Loucy (cell line): ENCODE measurements at regions not wholly inside any gene's neighbourhood (a gene's known extent, or its start where the extent isn't known, plus 50 kb on each side); places are given as distances from the start of the nearest gene placed in this dataset.

ENCODE experiments used
- EZH2phosphoT487 ChIP-seq: fragments of 200-600 bp; IDR thresholded peaks from 2 replicates; pipeline ENCODE4 v1.6.1; 2018; ENCODE audit warnings: antibody characterized with exemption, mild to moderate bottlenecking, moderate library complexity, borderline replicate concordance
- TF ChIP-seq, protein P1 (sequence below): fragments of 200-600 bp; sonication (generic); conservative IDR thresholded peaks from 2 replicates; pipeline ENCODE4 v1.5.1; 2014; ENCODE audit warnings: mild to moderate bottlenecking, antibody characterized with exemption, low read length

DNA sequence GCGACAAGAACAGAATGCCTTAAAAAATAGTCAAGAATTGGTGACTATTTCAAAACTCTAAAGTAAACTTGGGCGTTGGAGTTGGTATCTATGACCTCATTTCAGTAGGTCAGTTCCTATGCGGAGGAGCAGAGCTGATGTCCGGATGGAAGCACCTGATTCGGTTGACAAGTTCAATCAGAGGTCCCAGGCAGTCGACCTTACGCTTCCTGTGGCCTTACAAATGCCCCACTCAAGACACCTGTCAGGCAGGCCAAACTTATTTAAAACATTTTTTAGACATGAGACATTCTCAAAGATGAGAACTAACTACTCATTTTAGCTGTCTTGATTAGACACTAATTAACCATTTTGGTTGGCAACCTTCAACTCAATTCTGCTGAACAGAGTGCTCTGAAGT is 137.7 kb upstream of the ADAMTS3 start:
- TF ChIP-seq, protein P1, sequence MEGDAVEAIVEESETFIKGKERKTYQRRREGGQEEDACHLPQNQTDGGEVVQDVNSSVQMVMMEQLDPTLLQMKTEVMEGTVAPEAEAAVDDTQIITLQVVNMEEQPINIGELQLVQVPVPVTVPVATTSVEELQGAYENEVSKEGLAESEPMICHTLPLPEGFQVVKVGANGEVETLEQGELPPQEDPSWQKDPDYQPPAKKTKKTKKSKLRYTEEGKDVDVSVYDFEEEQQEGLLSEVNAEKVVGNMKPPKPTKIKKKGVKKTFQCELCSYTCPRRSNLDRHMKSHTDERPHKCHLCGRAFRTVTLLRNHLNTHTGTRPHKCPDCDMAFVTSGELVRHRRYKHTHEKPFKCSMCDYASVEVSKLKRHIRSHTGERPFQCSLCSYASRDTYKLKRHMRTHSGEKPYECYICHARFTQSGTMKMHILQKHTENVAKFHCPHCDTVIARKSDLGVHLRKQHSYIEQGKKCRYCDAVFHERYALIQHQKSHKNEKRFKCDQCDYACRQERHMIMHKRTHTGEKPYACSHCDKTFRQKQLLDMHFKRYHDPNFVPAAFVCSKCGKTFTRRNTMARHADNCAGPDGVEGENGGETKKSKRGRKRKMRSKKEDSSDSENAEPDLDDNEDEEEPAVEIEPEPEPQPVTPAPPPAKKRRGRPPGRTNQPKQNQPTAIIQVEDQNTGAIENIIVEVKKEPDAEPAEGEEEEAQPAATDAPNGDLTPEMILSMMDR, result no peak
- TF ChIP-seq EZH2phosphoT487, result no peak
